SKM-1 treated with dmso at 0.1 percent for 144 hours (cell line): ENCODE measurements at regions not wholly inside any gene's neighbourhood (a gene's known extent, or its start where the extent isn't known, plus 50 kb on each side); places are given as distances from the start of the nearest gene placed in this dataset.
"Not testable (repeated sequence)": the region's sequence is repeated elsewhere in the genome, so short reads cannot be mapped to it uniquely, and the experiment has no call there.

Experiments
- DNase-seq: peaks from one replicate; lab custom pipeline; 2025; ENCODE audit not compliant: unreplicated experiment; lab: John Stamatoyannopoulos, UW

- DNase-seq, result no peak
Measured at GRCh38 chr16:49003992-49004391, 277.6 kb downstream of the CBLN1 start.

GRCh38 chr16:49003022-49003421 is 278.6 kb downstream of the CBLN1 start:
- DNase-seq, result no peak

GRCh38 chr16:49000594-49000993 is 281.0 kb downstream of the CBLN1 start:
- DNase-seq, result no peak

- no peak for DNase-seq
Measured at GRCh38 chr16:48999508-48999907, 282.1 kb downstream of the CBLN1 start.

GRCh38 chr16:48999044-48999443 is 282.6 kb downstream of the CBLN1 start:
- DNase-seq, result no peak

- no peak for DNase-seq
Measured at GRCh38 chr16:48997946-48998345, 283.7 kb downstream of the CBLN1 start.

GRCh38 chr16:48997081-48997615 is 284.5 kb downstream of the CBLN1 start:
- DNase-seq, result no peak

- no peak for DNase-seq
Measured at GRCh38 chr16:48978501-48978900, 303.1 kb downstream of the CBLN1 start.

GRCh38 chr16:48972236-48972635 is 309.4 kb downstream of the CBLN1 start:
- DNase-seq, result no peak

GRCh38 chr16:48971571-48972077 is 310.0 kb downstream of the CBLN1 start:
- no peak for DNase-seq

GRCh38 chr16:48970216-48970615 is 311.4 kb downstream of the CBLN1 start:
- no peak for DNase-seq

- DNase-seq, result no peak
Measured at GRCh38 chr16:48969611-48970010, 312.0 kb downstream of the CBLN1 start.

GRCh38 chr16:48965386-48965785 is 316.3 kb downstream of the CBLN1 start:
- DNase-seq, result no peak

- no peak for DNase-seq
Measured at GRCh38 chr16:48963901-48964615, 317.6 kb downstream of the CBLN1 start.

- no peak for DNase-seq
Measured at GRCh38 chr16:48963306-48963705, 318.3 kb downstream of the CBLN1 start.

- DNase-seq, result no peak
Measured at GRCh38 chr16:48961546-48961945, 320.1 kb downstream of the CBLN1 start.

- no peak for DNase-seq
Measured at GRCh38 chr16:48960830-48961229, 320.8 kb downstream of the CBLN1 start.

- no peak for DNase-seq
Measured at GRCh38 chr16:48959747-48960146, 321.9 kb downstream of the CBLN1 start.

- DNase-seq, result no peak
Measured at GRCh38 chr16:48959204-48959603, 322.4 kb downstream of the CBLN1 start.

GRCh38 chr16:48958681-48959080 is 323.0 kb downstream of the CBLN1 start:
- DNase-seq, result no peak

GRCh38 chr16:48956620-48957019 is 325.0 kb downstream of the CBLN1 start:
- DNase-seq, result no peak

GRCh38 chr16:48955837-48956236 is 325.8 kb downstream of the CBLN1 start:
- DNase-seq, result no peak

- not testable (repeated sequence) for DNase-seq
Measured at GRCh38 chr16:48951621-48952125, 330.0 kb downstream of the CBLN1 start.
